Neuronal stem cell (in vitro differentiated cells): ENCODE measurements at regions not wholly inside any gene's neighbourhood (a gene's known extent, or its start where the extent isn't known, plus 50 kb on each side); places are given as distances from the start of the nearest gene placed in this dataset.

ENCODE experiments used
- DNase-seq: peaks from one replicate; pipeline ENCODE4 v3.0.0-alpha.2; 2013; ENCODE audit warnings: low spot score
- H2AFZ ChIP-seq: one replicate; pipeline ENCODE4 v1.6.1; 2013; ENCODE audit warnings: mild to moderate bottlenecking, low read length, inconsistent platforms
- H2AK5ac ChIP-seq: 2 replicates; pipeline ENCODE4 v1.6.1; 2013; ENCODE audit warnings: low read depth, mild to moderate bottlenecking, inconsistent platforms, low read length, moderate library complexity, mixed read lengths
- H2BK120ac ChIP-seq: 2 replicates; pipeline ENCODE4 v1.6.1; 2013; ENCODE audit warnings: low read depth, mild to moderate bottlenecking, inconsistent platforms, low read length, moderate library complexity, mixed read lengths
- H2BK12ac ChIP-seq: one replicate; pipeline ENCODE4 v1.6.1; 2013; ENCODE audit warnings: low read length, inconsistent platforms
- H2BK15ac ChIP-seq: 2 replicates; pipeline ENCODE4 v1.6.1; 2013; ENCODE audit warnings: mild to moderate bottlenecking, low read length, inconsistent platforms, mixed read lengths
- H2BK5ac ChIP-seq: one replicate; pipeline ENCODE4 v1.6.1; 2013; ENCODE audit warnings: inconsistent platforms, mild to moderate bottlenecking, low read length, moderate library complexity
- H3K14ac ChIP-seq: one replicate; pipeline ENCODE4 v1.6.1; 2013; ENCODE audit warnings: low read length, inconsistent platforms
- H3K18ac ChIP-seq: 2 replicates; pipeline ENCODE4 v1.6.1; 2013; ENCODE audit warnings: low read length, inconsistent platforms
- H3K23ac ChIP-seq: 2 replicates; pipeline ENCODE4 v1.6.1; 2013; ENCODE audit warnings: low read depth, mild to moderate bottlenecking, mixed read lengths, low read length, inconsistent platforms; ENCODE audit not compliant: poor library complexity
- H3K27ac ChIP-seq: replicated peaks from 3 replicates; pipeline ENCODE4 v1.5.1; 2013; ENCODE audit warnings: low read length, inconsistent platforms
- H3K27me3 ChIP-seq, 3 experiments: 2 replicates each; pipeline ENCODE4 v1.6.1; 2013; ENCODE audit warnings: low read length in 3 of 3, mild to moderate bottlenecking in 2 of 3, inconsistent platforms in 1 of 3, low read depth in 1 of 3, mixed read lengths in 1 of 3, moderate library complexity in 1 of 3; ENCODE audit not compliant: control insufficient read depth in 3 of 3, insufficient read depth in 3 of 3
- H3K36me3 ChIP-seq, 2 donors: replicated peaks in 1 of 2; 2 replicates each; pipeline ENCODE4 v1.6.1; 2013; ENCODE audit warnings: low read length in 2 of 2; ENCODE audit not compliant: control insufficient read depth in 2 of 2, insufficient read depth in 2 of 2
- H3K4ac ChIP-seq: 2 replicates; pipeline ENCODE4 v1.6.1; 2013; ENCODE audit warnings: inconsistent platforms, mild to moderate bottlenecking, low read length, moderate library complexity
- H3K4me1 ChIP-seq, 2 donors: 1 replicate in 1 of 2; 2 replicates in 1 of 2; pipeline ENCODE4 v1.6.1; 2013; ENCODE audit warnings: low read length in 2 of 2, low read depth in 1 of 2; ENCODE audit not compliant: control insufficient read depth in 2 of 2, insufficient read depth in 1 of 2
- H3K4me2 ChIP-seq: one replicate; pipeline ENCODE4 v1.6.1; 2013; ENCODE audit warnings: mild to moderate bottlenecking, low read length, inconsistent platforms; ENCODE audit not compliant: insufficient read depth, poor library complexity, severe bottlenecking
- H3K4me3 ChIP-seq, 2 donors: 2 replicates each; pipeline ENCODE4 v1.5.1; 2013; ENCODE audit warnings: low read length in 2 of 2, mild to moderate bottlenecking in 2 of 2, inconsistent platforms in 1 of 2, moderate library complexity in 1 of 2
- H3K79me1 ChIP-seq: one replicate; pipeline ENCODE4 v1.6.1; 2013; ENCODE audit warnings: low read depth, mild to moderate bottlenecking, inconsistent platforms, low read length, moderate library complexity
- H3K9ac ChIP-seq: one replicate; pipeline ENCODE4 v1.6.1; 2013; ENCODE audit warnings: mild to moderate bottlenecking, low read depth, low read length, inconsistent platforms; ENCODE audit not compliant: poor library complexity
- H3K9me3 ChIP-seq, 2 donors: replicated peaks in 1 of 2; 2 replicates each; pipeline versions ENCODE3 to v1.6.1; 2013; ENCODE audit warnings: low read length in 2 of 2, mild to moderate bottlenecking in 2 of 2, inconsistent platforms in 1 of 2, low read depth in 1 of 2, mixed read lengths in 1 of 2, moderate library complexity in 1 of 2; ENCODE audit not compliant: control insufficient read depth in 2 of 2, insufficient read depth in 1 of 2
- H4K8ac ChIP-seq: one replicate; pipeline ENCODE4 v1.6.1; 2013; ENCODE audit warnings: low read depth, mild to moderate bottlenecking, inconsistent platforms, low read length, moderate library complexity
- H4K91ac ChIP-seq: one replicate; pipeline ENCODE4 v1.6.1; 2013; ENCODE audit warnings: low read length, low read depth, mild to moderate bottlenecking, inconsistent platforms; ENCODE audit not compliant: poor library complexity
- WGBS, 2 donors: extraction: QIAGEN DNeasy Blood & Tissue Kit; methylation state at CpG; one replicate each; pipeline ENCODE4 v1.1.7; 2013; ENCODE audit warnings: missing lambda C conversion rate in 2 of 2, mixed read lengths in 1 of 2; ENCODE audit not compliant: insufficient read length in 2 of 2, insufficient replicate concordance in 1 of 2; ENCODE audit errors: extremely low coverage in 2 of 2; 5-methylcytosine and 5-hydroxymethylcytosine counted together

DNA sequence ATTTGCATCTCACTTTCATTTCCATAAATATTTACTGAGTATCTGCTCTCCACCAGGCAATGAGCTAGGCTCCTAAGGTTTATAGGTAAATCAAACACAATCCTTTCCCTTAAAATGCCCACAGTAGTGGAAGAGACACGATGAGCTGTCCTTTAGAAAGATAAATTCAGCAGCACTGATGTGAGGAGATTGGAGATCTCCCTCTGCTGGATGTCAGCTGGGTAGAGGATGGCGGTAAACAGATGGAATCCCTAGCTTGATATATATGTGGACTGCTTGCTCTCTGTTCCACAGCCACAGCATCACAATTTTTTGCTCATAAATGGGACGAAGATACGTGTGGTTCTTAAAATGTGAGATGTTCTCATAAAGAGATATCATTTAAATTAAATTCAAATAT is 216.4 kb upstream of the RASGEF1B start:
- Histone ChIP-seq H2BK5ac (no peak overlapping the region), H3K27me3 (no peaks in the 10 kb centered on the region), H3K4me1 (peaks cover 0 to 3% of the 10 kb centered on the region in 2 donors), H3K79me1 (no peaks in the 10 kb centered on the region), H4K8ac (no peak overlapping the region), H3K9me3 (no peaks in the 10 kb centered on the region), H2BK120ac (no peak overlapping the region), H3K27ac (no peak overlapping the region), H3K4me3 (no peak overlapping the region), H2AFZ (no peak overlapping the region), H3K4me2 (no peak overlapping the region), H2BK15ac (no peak overlapping the region), H3K4ac (no peak overlapping the region), H3K9ac (no peak overlapping the region), H4K91ac (no peak overlapping the region), H3K18ac (no peak overlapping the region), H3K23ac (no peak overlapping the region), H2AK5ac (no peak overlapping the region), H3K36me3 (no peaks in the 10 kb centered on the region), H3K14ac (no peak overlapping the region), H2BK12ac (no peak overlapping the region)
- no peak for DNase-seq
- WGBS, 2 donors: no CpG with 5 or more reads among the region's 4 CpGs

GRCh38 chr4:81687471-81687870 is 215.8 kb upstream of the RASGEF1B start:
- no peak overlapping the region for H2AFZ ChIP-seq
- no peak overlapping the region for H3K27ac ChIP-seq
- H2AK5ac ChIP-seq: no peak overlapping the region
- H2BK15ac ChIP-seq: no peak overlapping the region
- H2BK120ac ChIP-seq: no peak overlapping the region
- no peak overlapping the region for H3K4me3 ChIP-seq
- H3K27me3 ChIP-seq: no peaks in the 10 kb centered on the region
- no peak overlapping the region for H3K4me2 ChIP-seq
- no peak for DNase-seq
- no peak overlapping the region for H3K4ac ChIP-seq
- H2BK5ac ChIP-seq: no peak overlapping the region
- no peaks in the 10 kb centered on the region for H3K9me3 ChIP-seq
- H3K23ac ChIP-seq: no peak overlapping the region
- no peak overlapping the region for H3K14ac ChIP-seq
- no peak overlapping the region for H2BK12ac ChIP-seq
- no CpG with 5 or more reads among the region's 1 CpG for WGBS, 2 donors
- H4K8ac ChIP-seq: no peak overlapping the region
- H3K18ac ChIP-seq: no peak overlapping the region
- no peak overlapping the region for H3K9ac ChIP-seq
- peaks cover 0 to 5% of the 10 kb centered on the region in 2 donors for H3K4me1 ChIP-seq
- H3K36me3 ChIP-seq: no peaks in the 10 kb centered on the region
- no peaks in the 10 kb centered on the region for H3K79me1 ChIP-seq
- H4K91ac ChIP-seq: no peak overlapping the region

- peaks cover 0 to 2% of the 10 kb centered on the region in 2 donors for H3K4me1 ChIP-seq
- H3K4me2 ChIP-seq: no peak overlapping the region
- no peak overlapping the region for H3K14ac ChIP-seq
- H2BK120ac ChIP-seq: no peak overlapping the region
- H3K4me3 ChIP-seq: no peak overlapping the region
- WGBS, 2 donors: no CpG with 5 or more reads among the region's 2 CpGs
- H3K79me1 ChIP-seq: no peaks in the 10 kb centered on the region
- no peaks in the 10 kb centered on the region for H3K36me3 ChIP-seq
- DNase-seq: no peak
- no peak overlapping the region for H2BK5ac ChIP-seq
- no peak overlapping the region for H3K18ac ChIP-seq
- no peak overlapping the region for H2AFZ ChIP-seq
- no peak overlapping the region for H4K8ac ChIP-seq
- no peak overlapping the region for H2BK15ac ChIP-seq
- no peak overlapping the region for H4K91ac ChIP-seq
- no peak overlapping the region for H3K9ac ChIP-seq
- no peak overlapping the region for H3K27ac ChIP-seq
- no peak overlapping the region for H2BK12ac ChIP-seq
- no peak overlapping the region for H3K23ac ChIP-seq
- H3K9me3 ChIP-seq: no peaks in the 10 kb centered on the region
- H3K27me3 ChIP-seq: no peaks in the 10 kb centered on the region
- no peak overlapping the region for H3K4ac ChIP-seq
- no peak overlapping the region for H2AK5ac ChIP-seq
Measured at GRCh38 chr4:81685104-81685503, 213.4 kb upstream of the RASGEF1B start.

DNA sequence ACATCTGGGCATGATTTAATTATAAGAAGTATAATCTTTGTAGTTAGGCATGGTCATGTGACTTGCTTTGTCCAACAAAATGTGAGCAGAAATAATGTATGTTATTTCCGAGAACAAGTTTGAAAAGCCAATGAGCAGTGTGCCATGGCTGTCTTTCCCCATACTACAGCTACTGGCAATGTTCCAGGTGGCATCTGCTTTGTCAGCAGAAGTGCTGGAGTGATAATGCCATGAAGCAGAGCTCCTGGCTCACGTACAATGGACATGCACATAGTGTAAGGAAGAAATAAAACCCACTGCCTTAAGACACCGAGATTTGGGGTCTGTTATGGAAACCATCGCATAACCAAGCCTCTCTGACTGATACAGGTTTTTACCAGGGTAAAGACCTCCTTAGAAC is 212.6 kb upstream of the RASGEF1B start:
- no CpG with 5 or more reads among the region's 4 CpGs for WGBS, 2 donors

More for the DNA sequence above, 212.6 kb upstream of the RASGEF1B start:
- H3K4me1 ChIP-seq: peaks cover 0 to 2% of the 10 kb centered on the region in 2 donors
- no peaks in the 10 kb centered on the region for H3K27me3 ChIP-seq
- no peak overlapping the region for H3K27ac ChIP-seq
- no peak overlapping the region for H2BK120ac ChIP-seq
- H2BK12ac ChIP-seq: no peak overlapping the region
- no peak overlapping the region for H3K4ac ChIP-seq
- no peak overlapping the region for H2AK5ac ChIP-seq
- H2AFZ ChIP-seq: no peak overlapping the region
- H3K36me3 ChIP-seq: no peaks in the 10 kb centered on the region
- no peak overlapping the region for H3K4me2 ChIP-seq
- no peaks in the 10 kb centered on the region for H3K79me1 ChIP-seq
- DNase-seq: no peak
- H3K9ac ChIP-seq: no peak overlapping the region
- no peak overlapping the region for H4K8ac ChIP-seq
- no peak overlapping the region for H4K91ac ChIP-seq
- H2BK15ac ChIP-seq: no peak overlapping the region
- no peaks in the 10 kb centered on the region for H3K9me3 ChIP-seq
- no peak overlapping the region for H3K14ac ChIP-seq
- H2BK5ac ChIP-seq: no peak overlapping the region
- H3K23ac ChIP-seq: no peak overlapping the region
- H3K4me3 ChIP-seq: no peak overlapping the region
- H3K18ac ChIP-seq: no peak overlapping the region
